GM19324 (cell line): ENCODE measurements at regions not wholly inside any gene's neighbourhood (a gene's known extent, or its start where the extent isn't known, plus 50 kb on each side); places are given as distances from the start of the nearest gene placed in this dataset.

Source experiments
- ATAC-seq: cut with Tn5 transposase; IDR thresholded peaks from one replicate; pipeline ENCODE4 v1.9.1; 2021; ENCODE audit warnings: mild to moderate bottlenecking, moderate library complexity; ENCODE audit not compliant: unreplicated experiment, low FRiP score

DNA sequence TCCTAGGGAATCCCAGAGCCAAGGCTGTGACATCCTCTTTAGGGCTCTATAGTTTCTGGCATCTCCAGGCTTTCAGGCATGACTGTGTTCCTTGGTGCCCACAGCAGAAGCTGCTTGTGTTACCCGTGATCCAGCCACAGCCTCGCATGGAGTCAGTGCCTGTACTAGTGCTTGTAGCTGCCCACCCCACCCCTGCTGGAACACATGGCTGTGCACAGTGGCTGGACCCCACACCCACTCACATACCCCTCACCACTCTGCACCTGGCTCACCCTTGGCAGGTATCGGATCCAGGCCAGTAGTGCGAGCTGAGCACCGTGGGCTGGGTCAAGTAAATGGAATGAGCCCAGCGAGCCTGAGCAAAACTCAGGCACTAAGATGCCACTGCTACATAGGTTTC lies 934.7 kb upstream of the PRMT6 start:
- no peak for ATAC-seq

DNA sequence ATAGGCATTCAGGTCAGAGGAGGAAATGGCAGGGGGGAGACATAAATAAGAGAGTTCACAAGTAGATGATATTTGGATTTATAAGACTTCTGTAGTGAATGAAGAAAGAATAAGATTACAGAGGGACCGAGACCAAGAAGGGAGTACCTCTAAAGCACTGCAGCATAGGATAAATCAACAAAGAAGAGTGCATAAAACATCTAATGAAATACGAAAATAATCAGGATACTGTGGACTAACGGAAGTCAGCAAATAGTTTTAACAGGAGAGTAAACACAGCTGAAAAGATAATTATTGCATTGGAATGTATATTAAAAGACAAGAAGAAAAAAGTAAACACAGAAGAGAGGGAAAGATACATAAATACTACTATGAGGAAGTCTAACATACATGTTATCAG lies 921.9 kb upstream of the PRMT6 start:
- no peak for ATAC-seq

DNA sequence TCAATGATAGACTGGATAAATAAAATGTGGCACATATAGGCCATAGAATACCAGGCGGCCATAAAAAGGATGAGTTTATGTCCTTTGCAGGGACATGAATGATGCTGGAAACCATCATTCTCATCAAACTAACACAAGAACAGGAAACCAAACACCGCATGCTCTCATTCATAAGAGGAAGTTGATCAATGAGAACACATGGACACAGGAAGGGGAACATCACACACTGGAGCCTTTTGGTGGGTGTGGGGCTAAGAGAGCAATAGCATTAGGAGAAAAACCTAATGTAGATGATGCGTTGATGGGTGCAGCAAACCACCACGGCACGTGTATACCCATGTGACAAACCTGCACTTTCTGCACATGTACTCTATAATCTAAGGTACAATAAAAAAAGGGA lies 883.4 kb upstream of the PRMT6 start:
- no peak for ATAC-seq

DNA sequence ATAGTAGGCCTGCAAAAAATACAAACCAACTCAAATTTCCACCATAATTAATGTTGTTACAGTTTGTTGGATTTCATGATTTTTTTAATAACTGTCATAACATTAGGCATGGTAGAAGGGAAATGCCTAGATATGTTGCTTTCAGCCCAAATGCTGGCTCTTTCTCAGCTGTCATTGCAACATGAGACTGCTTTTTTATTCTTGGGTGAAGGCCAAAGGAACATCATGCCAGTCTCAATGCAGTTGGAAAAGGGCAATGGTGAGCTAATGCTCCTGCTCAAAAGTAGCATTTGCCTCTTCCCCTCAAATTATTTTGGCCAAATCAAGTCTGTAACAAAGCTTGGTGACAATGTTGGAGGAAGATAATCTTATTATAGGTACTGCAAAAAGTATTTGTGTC lies 877.7 kb upstream of the PRMT6 start:
- ATAC-seq, result no peak

DNA sequence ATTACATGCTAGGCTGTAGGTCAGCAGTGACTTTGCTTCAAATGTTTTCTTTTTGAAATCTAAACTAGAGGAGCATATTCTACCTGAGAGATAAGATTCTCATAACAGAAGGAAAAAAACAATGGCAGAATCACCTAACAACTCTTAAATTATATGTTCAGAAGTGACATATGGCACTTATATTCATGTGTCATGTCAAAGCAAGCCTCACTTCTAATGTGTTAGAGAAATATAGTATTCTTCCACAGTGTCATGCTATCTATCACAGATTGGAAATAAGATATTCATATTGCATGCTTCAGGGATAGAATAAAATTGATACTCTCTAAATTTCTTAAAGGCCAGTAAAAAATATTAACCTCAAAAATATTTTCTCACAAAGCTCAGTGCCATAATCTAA lies 874.6 kb upstream of the PRMT6 start:
- ATAC-seq, result no peak

DNA sequence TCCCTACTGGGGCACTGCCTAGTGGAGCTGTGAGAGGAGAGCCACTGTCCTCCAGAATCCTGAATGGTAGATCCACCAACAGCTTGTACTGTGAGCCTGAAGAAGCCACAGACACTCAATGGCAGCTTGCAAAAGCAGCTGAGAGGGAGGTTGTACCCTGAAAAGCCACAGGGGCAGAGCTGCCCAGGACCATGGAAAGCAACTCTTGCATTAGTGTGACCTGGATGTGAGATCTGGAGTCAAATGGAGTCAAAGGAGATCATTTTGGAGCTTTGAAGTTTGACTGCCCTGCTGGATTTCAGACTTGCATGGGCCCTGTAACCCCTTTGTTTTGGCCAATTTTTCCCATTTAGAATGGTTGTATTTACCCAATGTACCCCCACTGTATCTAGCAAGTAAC lies 871.4 kb upstream of the PRMT6 start:
- ATAC-seq, result no peak

DNA sequence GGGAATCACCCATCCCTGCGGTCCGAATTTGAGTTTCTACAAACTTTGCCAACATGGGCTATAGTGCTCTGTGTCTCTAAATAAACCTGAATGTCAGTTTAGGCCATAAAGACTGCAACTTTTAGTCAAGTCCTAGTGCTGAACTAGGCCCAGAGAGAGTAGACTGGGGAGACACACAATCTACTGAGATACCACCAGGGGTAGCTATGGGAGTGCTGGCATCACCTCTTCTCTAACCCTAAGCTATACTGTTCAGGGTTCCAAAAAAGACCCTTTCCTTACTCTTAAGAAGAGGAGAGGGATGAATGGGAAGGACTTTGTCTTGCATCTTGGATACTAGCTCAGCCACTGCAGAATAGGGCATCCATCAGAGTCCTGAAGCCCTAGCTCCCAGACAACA lies 866.7 kb upstream of the PRMT6 start:
- ATAC-seq, result no peak

DNA sequence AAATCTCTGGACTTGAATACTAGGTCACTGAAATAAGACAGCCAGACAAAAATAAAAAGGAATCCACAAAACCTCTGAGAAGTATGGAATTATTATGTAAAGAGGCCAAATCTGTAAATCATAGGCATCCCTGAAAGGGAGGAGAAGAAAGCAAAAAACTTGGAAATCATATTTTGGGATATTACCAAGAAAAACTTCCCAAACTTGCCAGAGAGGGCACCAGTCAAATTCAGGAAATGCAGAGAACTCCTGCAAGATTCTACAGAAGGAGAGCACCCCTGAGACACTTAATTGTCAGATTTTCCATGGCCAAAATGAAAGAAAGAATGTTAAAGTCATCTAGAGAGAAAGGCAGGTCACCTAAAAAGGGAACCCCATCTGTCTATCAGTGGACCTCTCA lies 862.3 kb upstream of the PRMT6 start:
- ATAC-seq, result no peak

DNA sequence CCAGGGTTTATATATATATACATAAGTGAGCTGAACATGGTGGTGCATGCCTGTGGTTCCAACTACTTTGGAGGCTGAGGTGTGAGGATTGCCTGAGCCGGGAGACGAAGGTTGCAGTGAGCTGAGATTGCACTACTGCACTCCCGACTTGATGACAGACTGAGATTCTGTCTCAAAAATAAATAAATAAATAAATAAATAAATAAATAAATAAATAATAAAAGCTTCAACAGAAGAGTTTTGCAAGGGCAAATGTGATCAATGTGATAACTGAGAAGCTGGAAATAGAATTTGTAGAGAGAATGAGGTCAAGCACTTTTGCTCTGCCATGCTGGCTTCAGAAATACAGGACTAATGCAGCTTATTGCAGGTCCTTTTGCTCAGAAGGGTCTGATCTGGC lies 855.8 kb upstream of the PRMT6 start:
- ATAC-seq, result no peak

DNA sequence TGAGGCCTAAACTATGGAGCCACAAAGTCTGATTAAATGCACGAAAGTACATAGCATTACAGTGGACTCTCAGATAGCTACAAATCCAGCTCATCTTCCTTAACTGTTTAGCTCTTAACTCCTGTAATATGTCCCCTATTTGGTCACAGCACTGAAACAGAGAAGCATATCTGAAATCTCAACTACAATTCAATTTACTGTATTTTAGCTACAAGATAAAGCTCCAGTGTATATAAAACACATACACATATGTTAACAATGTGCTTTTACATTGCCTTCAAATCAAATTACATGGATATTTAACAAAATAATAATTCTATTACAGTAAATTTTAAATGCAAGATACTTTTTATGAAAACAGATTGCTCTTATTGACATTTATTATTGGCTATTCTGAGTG lies 849.3 kb upstream of the PRMT6 start:
- no peak for ATAC-seq

DNA sequence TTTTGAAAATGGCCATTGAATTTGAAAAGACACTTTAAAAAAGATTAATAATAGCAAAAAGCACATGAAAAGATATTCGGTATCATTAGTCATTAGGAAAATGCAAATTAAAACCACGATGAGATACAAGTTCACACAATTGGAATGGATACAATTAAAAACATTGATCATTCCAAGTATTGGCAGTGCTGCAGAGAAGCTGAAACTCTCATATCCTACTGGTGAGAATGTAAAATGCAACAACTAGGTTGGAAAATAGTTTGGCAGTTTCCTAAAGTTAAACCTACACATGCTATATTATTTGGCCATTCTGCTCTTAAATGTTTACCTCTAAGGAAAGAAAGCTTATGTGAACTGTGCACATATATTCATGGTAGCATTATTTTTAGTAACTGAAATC lies 838.7 kb upstream of the PRMT6 start:
- no peak for ATAC-seq

DNA sequence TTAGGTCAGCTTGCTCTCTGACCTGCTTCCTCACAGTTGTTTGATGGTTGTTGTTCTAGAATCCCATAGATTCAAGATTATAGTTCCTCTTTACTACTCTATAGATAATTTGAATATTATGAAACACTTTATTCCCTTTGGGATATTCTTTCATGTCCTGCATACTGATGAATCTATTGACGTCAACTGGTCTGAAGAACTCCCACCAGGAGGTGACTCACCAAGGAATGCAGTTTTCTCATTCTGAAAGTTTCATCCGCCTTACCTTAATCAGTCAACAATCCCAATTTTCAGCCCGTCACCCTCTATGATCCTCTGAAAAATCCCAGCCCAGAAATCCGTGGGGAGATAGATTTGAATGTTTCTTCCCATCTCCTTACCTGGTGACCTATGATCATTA lies 834.1 kb upstream of the PRMT6 start:
- ATAC-seq, result no peak

DNA sequence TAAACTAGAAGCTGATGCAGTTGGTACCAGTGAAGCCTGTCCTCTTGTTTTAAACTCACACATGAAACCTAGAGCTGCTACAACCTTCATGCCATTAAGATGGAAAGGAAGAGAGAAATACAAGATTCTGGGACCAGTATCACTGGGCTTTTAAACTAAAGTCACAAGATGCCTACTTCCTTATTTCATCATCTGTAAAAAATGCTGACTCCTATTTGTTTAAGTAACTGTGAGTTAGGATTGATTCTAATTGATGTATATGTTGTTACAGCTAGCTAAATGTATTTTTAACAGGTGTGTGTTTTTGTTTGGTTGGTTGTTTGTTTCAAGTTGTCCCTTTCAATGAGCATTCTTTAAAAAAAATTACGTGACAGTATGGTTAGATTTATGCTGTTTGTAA lies 833.3 kb upstream of the PRMT6 start:
- no peak for ATAC-seq

DNA sequence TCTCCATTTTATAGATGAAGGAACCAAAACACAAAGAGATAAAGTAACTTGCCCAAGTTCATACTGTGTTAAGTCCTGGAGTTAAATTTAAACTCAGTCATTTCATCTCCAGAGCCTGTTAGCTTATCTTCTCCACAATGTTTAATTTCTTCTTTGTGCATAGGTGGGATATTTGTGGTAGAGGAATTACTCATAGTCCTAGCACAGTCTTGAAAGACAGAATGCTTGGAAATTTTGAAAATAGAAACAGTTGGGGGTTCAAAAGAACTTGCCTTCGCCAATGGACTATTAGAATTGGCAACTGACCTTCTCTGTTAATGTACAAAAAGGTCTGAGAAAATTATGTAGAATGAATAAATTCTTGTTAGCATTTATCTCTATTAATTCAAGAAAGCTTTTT lies 832.0 kb upstream of the PRMT6 start:
- ATAC-seq, result no peak

DNA sequence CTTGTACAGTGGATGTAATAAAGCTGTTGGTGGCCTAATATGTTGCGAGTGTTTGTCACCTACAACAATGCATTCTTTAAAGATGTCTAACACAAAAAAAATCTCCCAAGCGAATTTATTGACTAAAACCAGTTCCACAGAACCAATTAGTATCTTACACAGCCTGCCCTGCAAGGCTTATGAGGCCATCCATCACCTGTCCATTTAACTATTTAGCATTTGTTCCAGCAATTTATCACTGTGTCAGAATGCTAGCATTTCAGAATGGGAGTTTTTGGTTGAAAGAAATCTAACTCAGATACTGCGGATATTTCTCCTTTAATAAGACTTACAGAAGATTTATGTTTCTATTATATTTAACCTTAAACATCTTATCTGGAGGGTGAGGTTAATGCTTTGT lies 831.1 kb upstream of the PRMT6 start:
- ATAC-seq, result no peak

DNA sequence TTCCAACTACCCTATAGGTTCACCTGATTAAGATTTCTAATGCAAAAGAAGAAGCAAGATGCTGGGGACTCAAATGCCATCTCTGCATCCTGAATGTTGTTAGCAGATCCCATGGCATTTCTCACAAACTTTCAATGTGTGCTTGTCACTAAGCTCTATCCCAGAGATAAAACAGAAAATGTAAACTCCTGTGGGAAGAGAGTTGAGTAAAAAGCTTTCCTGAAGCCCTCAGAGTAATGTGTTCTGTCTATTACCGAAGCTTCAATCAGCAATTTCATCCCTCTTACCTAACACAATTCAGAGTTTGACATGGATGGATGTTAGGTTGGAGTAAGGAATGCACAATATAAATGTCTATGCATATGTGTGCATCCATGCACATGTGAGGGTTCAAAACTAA lies 829.9 kb upstream of the PRMT6 start:
- ATAC-seq, result no peak

DNA sequence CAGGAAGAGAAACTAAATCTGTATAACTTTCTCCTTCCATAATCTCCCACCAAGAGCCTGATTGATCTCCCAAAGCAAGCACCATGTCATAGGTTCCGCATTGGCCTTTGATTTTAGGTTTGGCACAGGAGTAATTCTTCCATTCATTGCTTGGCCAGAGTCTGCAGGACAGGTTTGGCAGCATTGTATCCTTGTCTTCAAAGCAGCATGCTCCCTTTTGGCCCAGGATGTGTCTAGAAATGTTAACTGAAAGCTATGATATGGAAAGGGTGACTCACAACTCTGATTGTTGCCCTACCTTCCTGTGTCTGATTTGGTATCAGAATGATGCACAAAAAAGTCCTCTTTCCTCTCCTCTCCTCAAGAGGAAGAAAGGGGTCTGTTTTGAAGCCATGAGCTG lies 824.3 kb upstream of the PRMT6 start:
- ATAC-seq, result no peak

DNA sequence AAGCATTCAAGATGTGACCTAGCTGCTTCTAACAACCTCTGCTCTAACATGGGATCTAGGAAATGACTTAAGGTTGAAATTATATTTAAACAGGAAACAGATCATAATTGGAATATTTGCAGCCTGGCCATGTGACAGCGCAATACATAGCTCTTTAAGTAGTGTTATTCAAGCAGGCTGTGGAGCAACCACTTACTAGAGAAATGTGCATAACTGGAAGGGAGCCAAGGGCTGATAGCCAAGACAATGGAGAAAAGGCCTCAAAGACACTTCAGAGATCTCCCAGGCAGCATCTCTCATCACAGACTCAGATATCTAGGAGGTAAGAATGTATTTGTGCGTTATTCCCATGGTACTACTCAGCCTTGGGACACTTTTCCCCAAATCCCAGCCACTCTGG lies 823.0 kb upstream of the PRMT6 start:
- ATAC-seq, result no peak

DNA sequence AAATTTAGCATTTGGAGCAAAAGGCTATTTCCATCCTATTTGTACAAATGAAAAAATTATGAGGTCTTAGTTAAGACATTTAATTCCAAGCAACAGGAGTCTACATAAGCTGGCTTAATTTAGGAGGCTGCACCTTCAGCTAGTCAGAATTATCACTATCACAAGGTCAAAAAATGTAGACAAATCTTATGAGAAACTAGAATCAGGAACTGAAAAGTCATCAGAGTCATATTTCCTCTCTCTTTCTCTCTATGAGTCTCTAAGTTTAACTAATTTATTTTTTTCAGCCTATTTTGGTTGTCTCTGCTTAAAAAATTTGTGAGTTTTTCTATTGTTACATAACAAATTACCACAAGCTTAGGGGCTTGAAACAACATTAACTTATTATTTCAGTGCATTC lies 807.1 kb upstream of the PRMT6 start:
- no peak for ATAC-seq

DNA sequence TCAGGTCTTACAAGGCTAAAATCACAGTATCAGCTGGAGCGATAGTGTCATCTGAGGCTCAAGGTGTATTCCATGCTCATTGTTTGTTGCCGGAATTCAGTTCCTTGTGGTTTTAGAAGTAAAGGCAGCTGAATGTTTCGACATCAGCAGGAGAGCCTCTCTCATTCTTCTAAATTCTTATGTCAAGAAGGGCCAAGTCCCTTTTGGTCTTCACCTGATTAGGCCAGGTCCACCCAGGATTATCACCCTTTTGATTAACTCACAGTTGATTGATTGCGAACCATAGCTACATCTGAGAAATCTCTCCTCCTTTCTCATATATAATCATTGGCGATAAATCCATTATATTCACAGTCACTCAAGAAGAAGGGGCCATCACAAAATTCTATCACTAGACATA lies 806.7 kb upstream of the PRMT6 start:
- no peak for ATAC-seq

DNA sequence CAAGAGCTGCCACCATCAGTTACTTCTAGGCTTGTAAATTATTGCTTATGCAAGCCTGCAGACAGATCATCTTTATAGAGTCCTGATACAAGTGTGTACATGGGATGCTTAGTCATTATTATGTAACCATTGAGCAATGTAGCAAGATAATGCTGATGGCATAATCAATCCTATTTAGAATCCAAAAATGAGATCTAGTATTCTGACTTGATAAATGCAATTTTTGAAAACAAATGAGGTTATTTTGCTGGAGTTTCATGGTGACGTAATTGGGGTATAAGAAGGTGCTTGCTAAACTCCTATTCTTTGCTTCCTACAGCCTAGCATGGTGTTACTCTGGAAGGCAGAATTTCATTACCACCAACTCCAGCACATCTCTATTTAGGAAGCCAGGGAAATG lies 801.7 kb upstream of the PRMT6 start:
- ATAC-seq, result no peak

DNA sequence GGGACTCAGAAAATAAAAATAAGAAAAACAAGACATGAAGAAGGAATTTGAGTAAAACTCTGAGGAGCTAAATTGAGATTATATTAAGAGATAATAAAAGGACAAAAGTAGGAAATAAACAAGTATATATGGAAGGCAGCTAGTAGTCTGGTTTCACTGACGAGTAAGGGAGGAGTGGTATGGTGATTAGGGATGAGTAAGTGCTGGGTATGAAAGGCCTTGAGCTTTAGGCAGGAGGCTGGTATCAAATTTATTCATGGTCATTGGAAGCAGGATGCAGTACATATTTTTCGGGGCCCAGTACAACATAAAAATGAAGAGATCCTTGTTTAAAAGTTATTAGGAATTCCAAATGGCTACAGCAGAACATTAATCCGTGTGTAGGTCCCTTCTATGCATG lies 789.7 kb upstream of the PRMT6 start:
- no peak for ATAC-seq

DNA sequence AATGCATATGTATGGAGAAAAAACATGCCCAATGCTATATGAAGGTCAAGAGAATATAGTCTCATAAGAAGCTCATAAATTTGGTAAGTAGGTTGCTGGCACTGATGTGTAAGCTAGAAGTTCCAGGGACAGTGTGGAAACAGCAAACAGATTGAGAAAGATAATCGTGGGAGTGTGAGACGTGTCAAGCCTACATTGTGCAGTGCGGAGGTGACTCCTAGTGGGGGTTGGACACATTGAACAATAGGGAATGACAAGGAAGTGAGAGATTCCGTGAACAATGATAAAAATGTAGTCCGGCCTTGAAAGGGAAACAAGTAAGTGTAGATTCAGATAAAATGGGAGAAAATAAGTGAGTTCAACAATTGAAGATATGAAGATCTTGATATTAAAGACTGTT lies 788.4 kb upstream of the PRMT6 start:
- ATAC-seq, result no peak

DNA sequence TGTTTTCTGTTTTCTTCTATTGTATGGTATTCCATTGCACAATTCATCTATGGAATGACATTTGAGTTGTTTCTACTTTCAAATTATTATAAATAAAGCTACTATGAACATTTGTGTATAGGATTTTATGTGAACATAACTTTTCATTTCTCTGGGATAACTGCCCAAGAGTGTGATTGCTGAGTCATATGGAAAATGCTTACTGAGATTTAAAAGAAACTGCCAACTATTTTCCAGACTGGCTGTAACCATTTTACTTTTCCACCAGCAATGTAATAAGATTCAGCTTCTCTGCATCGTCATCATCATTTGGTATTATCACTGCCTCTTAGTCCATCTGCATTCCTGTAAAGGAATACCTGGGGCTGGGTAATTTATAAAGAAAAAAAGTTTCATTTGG lies 779.6 kb upstream of the PRMT6 start:
- no peak for ATAC-seq
